H9 (cell line): ENCODE measurements at regions not wholly inside any gene's neighbourhood (a gene's known extent, or its start where the extent isn't known, plus 50 kb on each side); places are given as distances from the start of the nearest gene placed in this dataset.

Source experiments
- DNase-seq: peaks from one replicate; pipeline ENCODE4 v3.0.0-alpha.2; 2017
- H2AFZ ChIP-seq: one replicate; pipeline ENCODE4 v1.6.1; 2013; ENCODE audit warnings: mild to moderate bottlenecking, low read length, control low read depth, moderate library complexity
- H2AK5ac ChIP-seq: 2 replicates; pipeline ENCODE4 v1.6.1; 2013; ENCODE audit warnings: low read length, control low read depth, mixed read lengths; ENCODE audit not compliant: insufficient read length
- H2BK120ac ChIP-seq: one replicate; pipeline ENCODE4 v1.6.1; 2013; ENCODE audit warnings: low read depth, mild to moderate bottlenecking, low read length, control low read depth, inconsistent platforms; ENCODE audit not compliant: poor library complexity, severe bottlenecking
- H2BK12ac ChIP-seq: 2 replicates; pipeline ENCODE4 v1.6.1; 2013; ENCODE audit warnings: low read length, control low read depth, mixed read lengths, low read depth; ENCODE audit not compliant: insufficient read length
- H2BK15ac ChIP-seq: 2 replicates; pipeline ENCODE4 v1.6.1; 2013; ENCODE audit warnings: low read depth, low read length, control low read depth
- H2BK20ac ChIP-seq: one replicate; pipeline ENCODE4 v1.6.1; 2013; ENCODE audit warnings: low read depth, mild to moderate bottlenecking, low read length, control low read depth, inconsistent platforms; ENCODE audit not compliant: poor library complexity, severe bottlenecking
- H2BK5ac ChIP-seq: 2 replicates; pipeline ENCODE4 v1.6.1; 2013; ENCODE audit warnings: low read length, control low read depth, mixed read lengths; ENCODE audit not compliant: insufficient read length
- H3K14ac ChIP-seq: 2 replicates; pipeline ENCODE4 v1.6.1; 2013; ENCODE audit warnings: low read length, control low read depth; ENCODE audit not compliant: insufficient read depth
- H3K18ac ChIP-seq: 2 replicates; pipeline ENCODE4 v1.6.1; 2013; ENCODE audit warnings: low read depth, mild to moderate bottlenecking, mixed read lengths, low read length, control low read depth; ENCODE audit not compliant: insufficient read length
- H3K23ac ChIP-seq: 2 replicates; pipeline ENCODE4 v1.6.1; 2013; ENCODE audit warnings: low read length, control low read depth, mixed read lengths, low read depth; ENCODE audit not compliant: insufficient read length
- H3K23me2 ChIP-seq: 2 replicates; pipeline ENCODE4 v1.6.1; 2013; ENCODE audit warnings: low read depth, mild to moderate bottlenecking, mixed read lengths, low read length, control low read depth; ENCODE audit not compliant: insufficient read length, poor library complexity, severe bottlenecking
- H3K27ac ChIP-seq: 2 replicates; pipeline ENCODE4 v1.5.1; 2013; ENCODE audit warnings: low read length, control low read depth, mixed read lengths, low read depth; ENCODE audit not compliant: insufficient read length
- H3K27me3 ChIP-seq: 2 replicates; pipeline ENCODE4 v1.6.1; 2013; ENCODE audit warnings: low read length, control low read depth, inconsistent platforms; ENCODE audit not compliant: insufficient read depth
- H3K4ac ChIP-seq: 2 replicates; pipeline ENCODE4 v1.6.1; 2013; ENCODE audit warnings: low read depth, mild to moderate bottlenecking, control low read depth, inconsistent platforms, low read length, moderate library complexity
- H3K4me1 ChIP-seq: 2 replicates; pipeline ENCODE4 v1.6.1; 2013; ENCODE audit warnings: low read length, control low read depth, inconsistent platforms; ENCODE audit not compliant: insufficient read depth
- H3K4me2 ChIP-seq: 2 replicates; pipeline ENCODE4 v1.6.1; 2013; ENCODE audit warnings: low read length, control low read depth, mixed read lengths; ENCODE audit not compliant: insufficient read length, insufficient read depth
- H3K56ac ChIP-seq: 2 replicates; pipeline ENCODE4 v1.6.1; 2013; ENCODE audit warnings: low read depth, mild to moderate bottlenecking, mixed read lengths, low read length, control low read depth; ENCODE audit not compliant: insufficient read length
- H3K79me1 ChIP-seq: 2 replicates; pipeline ENCODE4 v1.6.1; 2013; ENCODE audit warnings: low read depth, mild to moderate bottlenecking, moderate library complexity, low read length, control low read depth, inconsistent platforms; ENCODE audit not compliant: insufficient read depth, poor library complexity, severe bottlenecking
- H3K79me2 ChIP-seq: 2 replicates; pipeline ENCODE4 v1.6.1; 2013; ENCODE audit warnings: low read length, control low read depth, inconsistent platforms; ENCODE audit not compliant: insufficient read depth
- H3K9ac ChIP-seq: 2 replicates; pipeline ENCODE4 v1.6.1; 2013; ENCODE audit warnings: low read length, control low read depth, mixed read lengths; ENCODE audit not compliant: insufficient read length; ENCODE audit errors: extremely low read depth
- H3K9me3 ChIP-seq: one replicate; pipeline ENCODE4 v1.6.1; 2013; ENCODE audit warnings: low read depth, low read length, inconsistent platforms; ENCODE audit not compliant: control insufficient read depth
- H3T11ph ChIP-seq: one replicate; pipeline ENCODE4 v1.6.1; 2013; ENCODE audit warnings: mild to moderate bottlenecking, low read length, control low read depth, inconsistent platforms
- H4K20me1 ChIP-seq: one replicate; pipeline ENCODE4 v1.6.1; 2013; ENCODE audit not compliant: control insufficient read depth, insufficient read length, insufficient read depth
- H4K5ac ChIP-seq: 2 replicates; pipeline ENCODE4 v1.6.1; 2013; ENCODE audit warnings: low read depth, mild to moderate bottlenecking, mixed read lengths, low read length, control low read depth; ENCODE audit not compliant: insufficient read length
- H4K8ac ChIP-seq: replicated peaks from 2 replicates; pipeline ENCODE4 v1.6.1; 2013; ENCODE audit warnings: low read length, control low read depth, mixed read lengths, low read depth; ENCODE audit not compliant: insufficient read length
- H4K91ac ChIP-seq: 2 replicates; pipeline ENCODE4 v1.6.1; 2013; ENCODE audit warnings: low read depth, mild to moderate bottlenecking, moderate library complexity, mixed read lengths, low read length, control low read depth; ENCODE audit not compliant: insufficient read length
- H3K27ac Mint-ChIP-seq, 3 experiments: 2 replicates in 2 of 3; 3 replicates in 1 of 3; pipeline ENCODE4 v1.8.0; 2020 to 2021; ENCODE audit warnings: mixed read lengths in 3 of 3, mild to moderate bottlenecking in 1 of 3, moderate library complexity in 1 of 3
- H3K27me3 Mint-ChIP-seq: 2 replicates; pipeline ENCODE4 v1.8.0; 2021; ENCODE audit warnings: low read depth, mild to moderate bottlenecking, moderate library complexity, mixed read lengths
- H3K36me3 Mint-ChIP-seq, 3 experiments: 2 replicates in 2 of 3; 3 replicates in 1 of 3; pipeline ENCODE4 v1.8.0; 2020 to 2021; ENCODE audit warnings: low read depth in 3 of 3, mixed read lengths in 3 of 3; ENCODE audit not compliant: insufficient read depth in 1 of 3
- H3K4me1 Mint-ChIP-seq, 2 experiments: 2 replicates each; pipeline ENCODE4 v1.8.0; 2020; ENCODE audit warnings: mixed read lengths in 2 of 2
- H3K4me3 Mint-ChIP-seq, 2 experiments: 2 replicates in 1 of 2; 3 replicates in 1 of 2; pipeline ENCODE4 v1.8.0; 2020 to 2021; ENCODE audit warnings: mild to moderate bottlenecking in 2 of 2, mixed read lengths in 2 of 2, moderate library complexity in 1 of 2
- H3K9me3 Mint-ChIP-seq, 2 experiments: 2 replicates in 1 of 2; 3 replicates in 1 of 2; pipeline ENCODE4 v1.8.0; 2020; ENCODE audit warnings: mild to moderate bottlenecking in 2 of 2, mixed read lengths in 2 of 2, moderate library complexity in 1 of 2
- WGBS: extraction: QIAGEN DNeasy Blood & Tissue Kit; methylation state at CpG from one replicate; pipeline ENCODE4 v1.1.7; 2013; ENCODE audit warnings: missing lambda C conversion rate, low lambda C conversion rate, mixed read lengths; ENCODE audit not compliant: insufficient read length; ENCODE audit errors: extremely low coverage; 5-methylcytosine and 5-hydroxymethylcytosine counted together
- TF ChIP-seq, protein P1 (sequence below): fragments of 200-600 bp; sonication (generic); conservative IDR thresholded peaks from 3 replicates; pipeline ENCODE4 v1.8.0; 2021; ENCODE audit warnings: antibody characterized with exemption, mild to moderate bottlenecking

DNA sequence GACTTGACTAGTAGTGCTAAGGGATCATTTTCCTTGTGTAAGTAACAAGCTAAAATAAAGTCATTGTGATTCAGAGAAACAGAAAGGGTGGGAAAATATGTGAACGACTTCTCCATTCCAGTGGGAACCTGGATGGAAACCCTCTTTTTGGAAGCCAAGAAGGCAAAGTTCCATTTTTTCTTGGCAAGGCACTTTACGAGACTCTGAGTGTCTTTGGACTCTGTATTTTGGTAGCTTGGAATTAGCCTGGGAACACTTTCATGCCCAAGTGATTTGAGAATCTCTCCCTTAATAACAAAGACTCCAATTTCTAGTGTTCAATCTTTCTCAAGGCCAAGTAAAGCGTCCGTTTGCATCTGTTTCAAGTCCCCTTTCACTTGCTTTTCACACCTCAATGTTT, 100.5 kb upstream of the SASH1 start:
- Mint-ChIP-seq H3K4me3 (no peak overlapping the region), H3K36me3 (no peaks in the 10 kb centered on the region; a peak in 1 of 7 replicates), H3K4me1 (peaks cover 10 to 23% of the 10 kb centered on the region in 2 experiments), H3K9me3 (no peaks in the 10 kb centered on the region), H3K27ac (no peak overlapping the region), H3K27me3 (no peaks in the 10 kb centered on the region)
- Histone ChIP-seq H3K27ac (no peak overlapping the region), H3K56ac (no peak overlapping the region), H2BK5ac (no peak overlapping the region), H2BK20ac (no peak overlapping the region), H2AK5ac (no peak overlapping the region), H4K91ac (no peak overlapping the region), H3K4me1 (no peaks in the 10 kb centered on the region), H3K4ac (no peak overlapping the region), H3K18ac (no peak overlapping the region), H3K79me1 (no peaks in the 10 kb centered on the region), H2AFZ (no peak overlapping the region), H3K4me2 (no peak overlapping the region), H2BK120ac (no peak overlapping the region), H2BK15ac (no peak overlapping the region), H3T11ph (no peak overlapping the region), H2BK12ac (no peak overlapping the region), H3K23ac (no peak overlapping the region), H3K27me3 (no peaks in the 10 kb centered on the region), H3K23me2 (no peaks in the 10 kb centered on the region), H4K5ac (no peak overlapping the region), H3K14ac (no peak overlapping the region), H4K20me1 (no peaks in the 10 kb centered on the region), H3K79me2 (no peaks in the 10 kb centered on the region), H4K8ac (no peak overlapping the region), H3K9me3 (no peaks in the 10 kb centered on the region), H3K9ac (no peak overlapping the region)
- TF ChIP-seq, protein P1, sequence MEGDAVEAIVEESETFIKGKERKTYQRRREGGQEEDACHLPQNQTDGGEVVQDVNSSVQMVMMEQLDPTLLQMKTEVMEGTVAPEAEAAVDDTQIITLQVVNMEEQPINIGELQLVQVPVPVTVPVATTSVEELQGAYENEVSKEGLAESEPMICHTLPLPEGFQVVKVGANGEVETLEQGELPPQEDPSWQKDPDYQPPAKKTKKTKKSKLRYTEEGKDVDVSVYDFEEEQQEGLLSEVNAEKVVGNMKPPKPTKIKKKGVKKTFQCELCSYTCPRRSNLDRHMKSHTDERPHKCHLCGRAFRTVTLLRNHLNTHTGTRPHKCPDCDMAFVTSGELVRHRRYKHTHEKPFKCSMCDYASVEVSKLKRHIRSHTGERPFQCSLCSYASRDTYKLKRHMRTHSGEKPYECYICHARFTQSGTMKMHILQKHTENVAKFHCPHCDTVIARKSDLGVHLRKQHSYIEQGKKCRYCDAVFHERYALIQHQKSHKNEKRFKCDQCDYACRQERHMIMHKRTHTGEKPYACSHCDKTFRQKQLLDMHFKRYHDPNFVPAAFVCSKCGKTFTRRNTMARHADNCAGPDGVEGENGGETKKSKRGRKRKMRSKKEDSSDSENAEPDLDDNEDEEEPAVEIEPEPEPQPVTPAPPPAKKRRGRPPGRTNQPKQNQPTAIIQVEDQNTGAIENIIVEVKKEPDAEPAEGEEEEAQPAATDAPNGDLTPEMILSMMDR = no peak
- no peak for DNase-seq
- WGBS = no CpG with 5 or more reads among the region's 4 CpGs
